HepG2 (cell line): ENCODE measurements at regions not wholly inside any gene's neighbourhood (a gene's known extent, or its start where the extent isn't known, plus 50 kb on each side); places are given as distances from the start of the nearest gene placed in this dataset.

Source experiments
- ATAC-seq: fragments of 200-7000 bp; cut with Tn5 transposase; 3 replicates; pipeline ENCODE4 v1.9.1; 2020; ENCODE audit warnings: mild to moderate bottlenecking, moderate library complexity
- BruUV-seq: library from RNA; stranded (reverse); fragments of 400-500 nt; replicated peaks from 2 replicates; lab custom pipeline; 2021; lab: Mats Ljungman, UMichigan
- CTCF ChIA-PET: fragments of 300-600 bp; formaldehyde crosslinking; extraction: SDS; loops from one replicate; lab custom pipeline; 2021; ENCODE audit warnings: low total read pairs, inconsistent platforms, low intra/inter-chr PET ratio; lab: Yijun Ruan, JAX
- POLR2A ChIA-PET: fragments of 350-600 bp; sonication (Branson Sonifier 250); formaldehyde crosslinking; loops from one replicate; lab custom pipeline; 2020; ENCODE audit warnings: antibody characterized with exemption, inconsistent platforms; lab: Yijun Ruan, JAX
- DNase-seq: peaks from one replicate; pipeline ENCODE4 v3.0.0-alpha.2; 2015; ENCODE audit warnings: low spot score
- FAIRE-seq: peaks from 3 replicates; lab custom pipeline; 2011; peaks lifted over from hg19 to GRCh38; lab: Jason Lieb, UNC
- H2AFZ ChIP-seq: one replicate; pipeline ENCODE4 v1.6.1; 2011; ENCODE audit warnings: low read length, inconsistent platforms
- H3K27ac ChIP-seq: fragments of 300-600 bp; 3 replicates; pipeline ENCODE4 v1.8.0; 2011; ENCODE audit warnings: mixed run types, mild to moderate bottlenecking, mixed read lengths, low read length, inconsistent platforms; ENCODE audit not compliant: insufficient read depth; ENCODE audit errors: extremely low read length
- H3K27me3 ChIP-seq, 2 experiments: fragments of 200-600 bp in 1 of 2; 2 replicates in 1 of 2; 3 replicates in 1 of 2; pipeline versions ENCODE4 v1.6.0 to v1.8.0; 2011; ENCODE audit warnings: low read length in 2 of 2, mild to moderate bottlenecking in 2 of 2, moderate library complexity in 2 of 2, inconsistent platforms in 1 of 2; ENCODE audit not compliant: insufficient read depth in 2 of 2, control insufficient read depth in 1 of 2
- H3K36me3 ChIP-seq, 2 experiments: fragments of 200-600 bp in 1 of 2; replicated peaks in 1 of 2; 2 replicates in 1 of 2; 3 replicates in 1 of 2; pipeline versions ENCODE4 v1.5.1 to v1.8.0; 2011; ENCODE audit warnings: low read length in 2 of 2, inconsistent platforms in 1 of 2; ENCODE audit not compliant: insufficient read depth in 2 of 2, control insufficient read depth in 1 of 2
- H3K4me1 ChIP-seq: 2 replicates; pipeline ENCODE4 v1.5.1; 2012; ENCODE audit warnings: low read length, inconsistent platforms; ENCODE audit not compliant: insufficient read depth
- H3K4me2 ChIP-seq: 2 replicates; pipeline ENCODE4 v1.6.0; 2011; ENCODE audit warnings: low read depth, low read length, inconsistent platforms
- H3K4me3 ChIP-seq, 3 experiments: fragments of 200-600 bp in 1 of 3; sonication (generic), shearing (Covaris generic) in 1 of 3; replicated peaks in 1 of 3; 2 replicates each; pipeline ENCODE4 v1.5.1; 2011 to 2016; ENCODE audit warnings: low read length in 3 of 3, inconsistent platforms in 2 of 3, low read depth in 2 of 3, mild to moderate bottlenecking in 2 of 3, control low read depth in 1 of 3, mixed read lengths in 1 of 3; ENCODE audit not compliant: insufficient read depth in 1 of 3
- H3K79me2 ChIP-seq: one replicate; pipeline ENCODE4 v1.6.1; 2011; ENCODE audit warnings: low read length, inconsistent platforms; ENCODE audit not compliant: insufficient read depth
- H3K9ac ChIP-seq: 2 replicates; pipeline ENCODE4 v1.6.0; 2011; ENCODE audit warnings: mild to moderate bottlenecking, low read depth, low read length, inconsistent platforms; ENCODE audit not compliant: insufficient read depth
- H3K9me3 ChIP-seq: 2 replicates; pipeline ENCODE4 v1.5.1; 2012; ENCODE audit warnings: mild to moderate bottlenecking, low read length
- H4K20me1 ChIP-seq: 2 replicates; pipeline ENCODE4 v1.6.0; 2011; ENCODE audit warnings: inconsistent platforms, mild to moderate bottlenecking, low read length, moderate library complexity; ENCODE audit not compliant: insufficient read depth
- ATF5 ChIP-seq: sonication (generic); formaldehyde crosslinking; IDR thresholded peaks from 2 replicates; pipeline ENCODE4 v1.4.0; 2020; ENCODE audit warnings: mild to moderate bottlenecking, low read depth, missing genetic modification reagents
- GATAD2A ChIP-seq: IDR thresholded peaks from 2 replicates; pipeline ENCODE4 v1.6.1; 2016
- MTF2 ChIP-seq: sonication (generic); formaldehyde crosslinking; IDR thresholded peaks from 2 replicates; pipeline ENCODE4 v1.5.0; 2020; ENCODE audit warnings: missing genetic modification reagents, borderline replicate concordance
- NR3C1 ChIP-seq: sonication (generic); formaldehyde crosslinking; IDR thresholded peaks from 2 replicates; pipeline ENCODE4 v1.4.0; 2020; ENCODE audit warnings: missing genetic modification reagents
- RARG ChIP-seq: sonication (generic); formaldehyde crosslinking; IDR thresholded peaks from 2 replicates; pipeline ENCODE4 v1.4.0; 2020; ENCODE audit warnings: low read depth, mild to moderate bottlenecking, missing genetic modification reagents
- SSRP1 ChIP-seq: IDR thresholded peaks from 2 replicates; pipeline ENCODE4 v1.6.1; 2016; ENCODE audit warnings: control low read depth
- ZBTB44 ChIP-seq: sonication (generic); formaldehyde crosslinking; IDR thresholded peaks from 2 replicates; pipeline ENCODE4 v1.4.0; 2020; ENCODE audit warnings: missing genetic modification reagents
- ZNF329 ChIP-seq: sonication (generic); formaldehyde crosslinking; IDR thresholded peaks from 2 replicates; pipeline ENCODE4 v1.9.0; 2021; ENCODE audit warnings: low read depth, mild to moderate bottlenecking, missing genetic modification reagents
- ZNF609 ChIP-seq: sonication (generic); formaldehyde crosslinking; IDR thresholded peaks from 2 replicates; pipeline ENCODE4 v1.4.0; 2020; ENCODE audit warnings: mild to moderate bottlenecking, missing genetic modification reagents, borderline replicate concordance
- ZNF652 ChIP-seq: IDR thresholded peaks from 2 replicates; pipeline ENCODE4 v1.6.1; 2016; ENCODE audit warnings: low read depth, borderline replicate concordance
- WGBS: methylation state at CpG from one replicate; pipeline ENCODE4 v1.1.6; 2017; ENCODE audit warnings: low lambda C conversion rate; 5-methylcytosine and 5-hydroxymethylcytosine counted together
- in situ Hi-C: cut with HindIII; loops from 2 replicates; pipeline ENCODE4 v1.10.0; 2017; ENCODE audit warnings: low pct_unique_long_range_greater_than_20kb; ENCODE audit not compliant: extremely low pct_ligation_motif_present
- intact Hi-C: fragments of 100-400 bp; cut with micrococcal nuclease; formaldehyde crosslinking; loops from one replicate; pipeline ENCODE4 v1.10.0; 2022; ENCODE audit not compliant: unreplicated experiment
- TF ChIP-seq, protein P1 (sequence below): sonication (generic); formaldehyde crosslinking; IDR thresholded peaks from 2 replicates; pipeline ENCODE4 v1.4.0; 2020; ENCODE audit warnings: mild to moderate bottlenecking, missing genetic modification reagents

DNA sequence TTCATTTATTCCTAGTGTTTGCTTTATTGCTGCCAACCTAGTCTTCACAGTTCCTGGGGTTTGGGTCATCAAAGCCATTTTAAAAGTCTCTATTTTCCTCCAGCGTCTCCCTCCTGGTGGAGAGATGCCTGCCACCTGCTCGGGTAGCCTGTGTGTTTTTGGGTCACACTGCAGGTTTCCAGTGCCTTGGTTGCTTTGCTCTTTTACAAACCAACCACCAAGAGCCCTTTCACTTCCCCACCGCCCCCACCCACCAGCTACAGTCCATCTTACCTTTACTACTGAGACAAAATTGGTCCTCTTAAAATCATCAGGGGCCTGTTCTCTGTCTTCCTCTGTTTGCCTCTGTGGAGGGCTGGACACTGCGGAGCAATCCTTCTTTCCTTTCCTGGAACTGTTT, 280.5 kb upstream of the GATB start:
- no peaks in the 10 kb centered on the region for H3K79me2 ChIP-seq
- no peak overlapping the region for H3K9ac ChIP-seq
- FAIRE-seq (no peak), DNase-seq (no peak), ATAC-seq (no peak)
- no TSS peak for BruUV-seq
- no peaks in the 10 kb centered on the region for H4K20me1 ChIP-seq
- intact Hi-C loops (no loop called here), in situ Hi-C loops (no loop called here)
- peaks cover 0 to 8% of the 10 kb centered on the region in 2 experiments; a peak in 3 of 5 replicates for H3K27me3 ChIP-seq
- no peak overlapping the region for H3K4me2 ChIP-seq
- peaks cover 16% of the 10 kb centered on the region for H3K4me1 ChIP-seq
- TF ChIP-seq SSRP1 (CRISPR knock-in tag) = no peak
- TF ChIP-seq ZNF329 (CRISPR knock-in tag) = no peak
- TF ChIP-seq ZBTB44 (CRISPR knock-in tag) = no peak
- TF ChIP-seq GATAD2A (CRISPR knock-in tag) = no peak
- TF ChIP-seq ATF5 (CRISPR knock-in tag) = no peak
- WGBS = 3% methylated on average over 4 of the region's 4 CpGs
- H3K9me3 ChIP-seq = no peaks in the 10 kb centered on the region
- no peak overlapping the region for H3K4me3 ChIP-seq
- ChIA-PET CTCF (no interaction called here), POLR2A (no interaction called here)
- no peak overlapping the region for H3K27ac ChIP-seq
- no peak overlapping the region for H2AFZ ChIP-seq
- no peaks in the 10 kb centered on the region for H3K36me3 ChIP-seq

DNA sequence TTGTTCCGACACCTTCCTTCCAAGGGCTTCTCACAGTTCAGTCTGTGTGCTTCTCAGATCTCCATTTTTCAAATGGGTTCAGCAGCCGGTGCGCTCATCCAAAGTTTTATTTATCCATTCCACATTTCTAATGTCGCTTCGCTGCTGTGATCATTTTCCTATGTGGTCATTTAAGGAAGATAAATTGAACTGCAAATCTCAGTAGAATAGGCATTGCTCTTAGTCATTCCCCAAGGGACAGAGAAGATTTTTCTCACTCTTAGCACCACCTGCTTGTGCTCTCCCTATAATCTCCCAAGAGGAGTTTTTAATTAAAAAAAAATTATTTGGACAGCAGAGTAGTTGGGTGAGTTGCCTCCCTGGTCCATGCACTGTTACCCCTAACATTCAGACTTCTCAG, 278.9 kb upstream of the GATB start:
- no peaks in the 10 kb centered on the region for H4K20me1 ChIP-seq
- ATAC-seq = no peak
- FAIRE-seq = no peak
- no peak overlapping the region for H3K9ac ChIP-seq
- intact Hi-C loops (no loop called here), in situ Hi-C loops (no loop called here)
- ChIA-PET CTCF (no interaction called here), POLR2A (no interaction called here)
- no peaks in the 10 kb centered on the region for H3K79me2 ChIP-seq
- no peak overlapping the region for H3K4me3 ChIP-seq
- WGBS = 78% methylated on average over 5 of the region's 5 CpGs
- H3K36me3 ChIP-seq = no peaks in the 10 kb centered on the region
- H2AFZ ChIP-seq = no peak overlapping the region
- no peak overlapping the region for H3K27ac ChIP-seq
- H3K4me2 ChIP-seq = no peak overlapping the region
- peaks cover 0 to 4% of the 10 kb centered on the region in 2 experiments; a peak in 1 of 5 replicates for H3K27me3 ChIP-seq
- BruUV-seq = no TSS peak
- H3K9me3 ChIP-seq = no peaks in the 10 kb centered on the region
- DNase-seq = no peak
- peaks cover 4% of the 10 kb centered on the region for H3K4me1 ChIP-seq
- no peak for TF ChIP-seq MTF2 (CRISPR knock-in tag)
- TF ChIP-seq ZNF609 (CRISPR knock-in tag) = no peak
- TF ChIP-seq, protein P1, sequence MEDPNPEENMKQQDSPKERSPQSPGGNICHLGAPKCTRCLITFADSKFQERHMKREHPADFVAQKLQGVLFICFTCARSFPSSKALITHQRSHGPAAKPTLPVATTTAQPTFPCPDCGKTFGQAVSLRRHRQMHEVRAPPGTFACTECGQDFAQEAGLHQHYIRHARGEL (CRISPR knock-in tag) = no peak
- no peak for TF ChIP-seq RARG (CRISPR knock-in tag)
- no peak for TF ChIP-seq NR3C1
- no peak for TF ChIP-seq ZNF652
